GM12878 (cell line): ENCODE measurements at regions not wholly inside any gene's neighbourhood (a gene's known extent, or its start where the extent isn't known, plus 50 kb on each side); places are given as distances from the start of the nearest gene placed in this dataset.

Experiments
- ATAC-seq: fragments of 200-7000 bp; cut with Tn5 transposase; 3 replicates; pipeline ENCODE4 v1.9.1; 2020; ENCODE audit warnings: mild to moderate bottlenecking, moderate library complexity
- BruUV-seq: library from RNA; stranded (reverse); fragments of 400-500 nt; replicated peaks from 2 replicates; lab custom pipeline; 2021; lab: Mats Ljungman, UMichigan
- CTCF ChIA-PET: fragments of 300-600 bp; sonication (Branson Sonifier 250); formaldehyde crosslinking; extraction: SDS; loops from one replicate; lab custom pipeline; 2021; ENCODE audit warnings: inconsistent platforms; lab: Yijun Ruan, JAX
- POLR2A ChIA-PET: fragments of 350-600 bp; formaldehyde crosslinking; extraction: SDS; loops from one replicate; lab custom pipeline; 2021; ENCODE audit warnings: inconsistent platforms; lab: Charles Lee
- RAD21 ChIA-PET: fragments of 300-600 bp; sonication (Branson Sonifier 250); formaldehyde crosslinking; loops from one replicate; lab custom pipeline; 2023; ENCODE audit warnings: antibody characterized with exemption; ENCODE audit not compliant: unreplicated experiment; lab: Charles Lee
- SMC1A ChIA-PET: fragments of 300-600 bp; sonication (Branson Sonifier 250); formaldehyde crosslinking; loops from one replicate; lab custom pipeline; 2023; ENCODE audit not compliant: unreplicated experiment, uncharacterized antibody; lab: Charles Lee
- DNase-seq: peaks from one replicate; pipeline ENCODE4 v3.0.0-alpha.2; 2011; ENCODE audit warnings: low read depth, low spot score
- FAIRE-seq: peaks from 3 replicates; lab custom pipeline; 2011; peaks lifted over from hg19 to GRCh38; lab: Jason Lieb, UNC
- H2AFZ ChIP-seq: 2 replicates; pipeline ENCODE4 v1.6.0; 2011; ENCODE audit warnings: low read depth, low read length, control low read depth; ENCODE audit not compliant: control insufficient read depth
- H3K27ac ChIP-seq: 2 replicates; pipeline ENCODE4 v1.5.1; 2011; ENCODE audit warnings: control low read depth; ENCODE audit not compliant: control insufficient read depth, insufficient read depth
- H3K27me3 ChIP-seq, 2 experiments: replicated peaks in 1 of 2; 2 replicates each; pipeline versions ENCODE4 v1.6.0 to v1.6.1; 2011; ENCODE audit warnings: low read length in 1 of 2; ENCODE audit not compliant: control insufficient read depth in 2 of 2, insufficient read depth in 2 of 2
- H3K36me3 ChIP-seq, 2 experiments: 2 replicates each; pipeline ENCODE4 v1.5.1; 2011; ENCODE audit warnings: low read length in 1 of 2; ENCODE audit not compliant: control insufficient read depth in 2 of 2, insufficient read depth in 2 of 2
- H3K4me1 ChIP-seq: 2 replicates; pipeline ENCODE4 v1.6.1; 2011; ENCODE audit warnings: mild to moderate bottlenecking, low read length, moderate library complexity, mixed read lengths; ENCODE audit not compliant: control insufficient read depth, insufficient read depth
- H3K4me2 ChIP-seq: 2 replicates; pipeline ENCODE4 v1.6.0; 2011; ENCODE audit warnings: control low read depth; ENCODE audit not compliant: control insufficient read depth, insufficient read depth
- H3K4me3 ChIP-seq: fragments of 200-600 bp; sonication (generic); 2 replicates; pipeline ENCODE4 v1.5.1; 2016
- H3K79me2 ChIP-seq: 2 replicates; pipeline ENCODE4 v1.6.0; 2011; ENCODE audit warnings: low read length; ENCODE audit not compliant: control insufficient read depth, insufficient read depth
- H3K9ac ChIP-seq: 2 replicates; pipeline ENCODE4 v1.8.0; 2011; ENCODE audit warnings: low read length, control low read depth, mixed read lengths; ENCODE audit not compliant: control insufficient read depth, insufficient read depth
- H3K9me3 ChIP-seq: replicated peaks from 3 replicates; pipeline ENCODE4 v1.5.1; 2011; ENCODE audit warnings: mild to moderate bottlenecking, low read length; ENCODE audit not compliant: control insufficient read depth, insufficient read depth
- H4K20me1 ChIP-seq: 2 replicates; pipeline ENCODE4 v1.6.0; 2011; ENCODE audit not compliant: control insufficient read depth, insufficient read depth
- FOXK2 ChIP-seq: fragments of 450-650 bp; IDR thresholded peaks from 2 replicates; pipeline ENCODE4 v1.6.1; 2017; ENCODE audit warnings: mild to moderate bottlenecking, moderate library complexity
- IKZF2 ChIP-seq, 2 experiments: fragments of 450-650 bp; IDR thresholded peaks; 2 replicates each; pipeline ENCODE4 v1.6.1; 2017; ENCODE audit warnings: mild to moderate bottlenecking in 2 of 2, moderate library complexity in 2 of 2
- PAX5 ChIP-seq: IDR thresholded peaks from 2 replicates; pipeline ENCODE4 v1.6.1; 2011; ENCODE audit warnings: low read depth, low read length, borderline replicate concordance
- RBBP5 ChIP-seq: fragments of 200-600 bp; sonication (generic); conservative IDR thresholded peaks from 2 replicates; pipeline ENCODE4 v1.6.1; 2016
- TCF12 ChIP-seq: IDR thresholded peaks from 2 replicates; pipeline ENCODE4 v1.6.1; 2011; ENCODE audit warnings: low read depth, mild to moderate bottlenecking, low read length
- YY1 ChIP-seq: IDR thresholded peaks from 2 replicates; pipeline ENCODE4 v1.6.1; 2011; ENCODE audit warnings: low read depth, mild to moderate bottlenecking, low read length
- ZBTB40 ChIP-seq: fragments of 450-650 bp; IDR thresholded peaks from 2 replicates; pipeline ENCODE4 v1.6.1; 2016; ENCODE audit warnings: mild to moderate bottlenecking, moderate library complexity, borderline replicate concordance
- ZNF592 ChIP-seq: fragments of 450-650 bp; IDR thresholded peaks from 2 replicates; pipeline ENCODE4 v1.6.1; 2017; ENCODE audit warnings: mild to moderate bottlenecking, moderate library complexity
- WGBS: methylation state at CpG from one replicate; pipeline ENCODE4 v1.1.6; 2016; ENCODE audit warnings: low lambda C conversion rate; ENCODE audit not compliant: insufficient replicate concordance, insufficient coverage; ENCODE audit errors: missing lambda C conversion rate; 5-methylcytosine and 5-hydroxymethylcytosine counted together
- in situ Hi-C: fragments of 300-500 bp; cut with MboI; formaldehyde crosslinking; loops from 9 replicates; pipeline ENCODE4 v1.14.3; 2018; ENCODE audit warnings: mixed read lengths
- intact Hi-C: fragments of 100-400 bp; cut with micrococcal nuclease; formaldehyde crosslinking; loops from one replicate; pipeline ENCODE4 v1.14.2; 2022; ENCODE audit not compliant: unreplicated experiment

GRCh38 chr2:234437642-234438304 lies 59.1 kb downstream of the ARL4C start:
- Histone ChIP-seq H3K4me3 (no peak overlapping the region), H3K9me3 (no peaks in the 10 kb centered on the region), H3K4me1 (peaks cover 6% of the 10 kb centered on the region), H3K27ac (no peak overlapping the region), H4K20me1 (no peaks in the 10 kb centered on the region), H3K9ac (no peak overlapping the region), H3K36me3 (no peaks in the 10 kb centered on the region), H2AFZ (no peak overlapping the region), H3K4me2 (no peak overlapping the region), H3K79me2 (no peaks in the 10 kb centered on the region), H3K27me3 (no peaks in the 10 kb centered on the region)
- BruUV-seq, result no TSS peak
- FAIRE-seq, result no peak
- CTCF ChIA-PET, result no interaction called here
- POLR2A ChIA-PET, result no interaction called here
- ATAC-seq, result no peak
- SMC1A ChIA-PET, result no interaction called here
- intact Hi-C loops (no loop called here), in situ Hi-C loops (no loop called here)
- 52% methylated on average over 11 of the region's 11 CpGs for WGBS
- no peak for DNase-seq
- TF ChIP-seq IKZF2 (IDR thresholded peaks at IDR 0.05) (no peak), FOXK2 (no peak), RBBP5 (no peak), PAX5 (no peak)
- RAD21 ChIA-PET, result no interaction called here

- no peaks in the 10 kb centered on the region for H4K20me1 ChIP-seq
- RAD21 ChIA-PET, result no interaction called here
- H3K9ac ChIP-seq, result no peak overlapping the region
- no peak overlapping the region for H3K4me2 ChIP-seq
- no peaks in the 10 kb centered on the region for H3K79me2 ChIP-seq
- in situ Hi-C loops (no loop called here), intact Hi-C loops (no loop called here)
- no peak overlapping the region for H3K4me3 ChIP-seq
- POLR2A ChIA-PET, result no interaction called here
- no peak for DNase-seq
- SMC1A ChIA-PET, result no interaction called here
- H3K9me3 ChIP-seq, result no peaks in the 10 kb centered on the region
- no peak overlapping the region for H3K27ac ChIP-seq
- no peaks in the 10 kb centered on the region for H3K36me3 ChIP-seq
- no peaks in the 10 kb centered on the region for H3K27me3 ChIP-seq
- H2AFZ ChIP-seq, result no peak overlapping the region
- CTCF ChIA-PET, result no interaction called here
- no peak for FAIRE-seq
- H3K4me1 ChIP-seq, result peaks cover 6% of the 10 kb centered on the region
- no TSS peak for BruUV-seq
- WGBS, result 76% methylated on average over 6 of the region's 6 CpGs
- no peak for ATAC-seq
- TF ChIP-seq TCF12 (no peak), ZNF592 (no peak), ZBTB40 (no peak), YY1 (no peak)
These were observed 60.4 kb downstream of the ARL4C start for GRCh38 chr2:234436482-234436837.
